Fibroblast of the aortic adventitia (primary cell): ENCODE measurements at regions not wholly inside any gene's neighbourhood (a gene's known extent, or its start where the extent isn't known, plus 50 kb on each side); places are given as distances from the start of the nearest gene placed in this dataset.
A peak's percentile ranks its signal among the peaks of the same experiment; 100 is the strongest.

ENCODE experiments used
- DNase-seq: peaks from one replicate; pipeline ENCODE4 v3.0.0-alpha.2; 2010; ENCODE audit warnings: low read depth
- H3K4me3 ChIP-seq: 2 replicates; pipeline ENCODE4 v1.5.1; 2011; ENCODE audit warnings: low read depth, mild to moderate bottlenecking, control low read depth, low read length, moderate library complexity
- CTCF ChIP-seq: IDR thresholded peaks from 2 replicates; pipeline ENCODE4 v1.5.1; 2011; ENCODE audit warnings: mild to moderate bottlenecking, low read length, control low read depth, inconsistent platforms; ENCODE audit not compliant: insufficient read depth

GRCh38 chr5:33227247-33227646 lies 213.5 kb upstream of the TARS1 start:
- H3K4me3 ChIP-seq, result no peak overlapping the region
- no peak for TF ChIP-seq CTCF
- DNase-seq, result no peak

- no peak for DNase-seq
- no peak overlapping the region for H3K4me3 ChIP-seq
- no peak for TF ChIP-seq CTCF
Observed at GRCh38 chr5:33227746-33228145, 213.0 kb upstream of the TARS1 start.

GRCh38 chr5:33228149-33228548 lies 212.6 kb upstream of the TARS1 start:
- no peak for DNase-seq
- TF ChIP-seq CTCF, result no peak
- H3K4me3 ChIP-seq, result no peak overlapping the region

DNA sequence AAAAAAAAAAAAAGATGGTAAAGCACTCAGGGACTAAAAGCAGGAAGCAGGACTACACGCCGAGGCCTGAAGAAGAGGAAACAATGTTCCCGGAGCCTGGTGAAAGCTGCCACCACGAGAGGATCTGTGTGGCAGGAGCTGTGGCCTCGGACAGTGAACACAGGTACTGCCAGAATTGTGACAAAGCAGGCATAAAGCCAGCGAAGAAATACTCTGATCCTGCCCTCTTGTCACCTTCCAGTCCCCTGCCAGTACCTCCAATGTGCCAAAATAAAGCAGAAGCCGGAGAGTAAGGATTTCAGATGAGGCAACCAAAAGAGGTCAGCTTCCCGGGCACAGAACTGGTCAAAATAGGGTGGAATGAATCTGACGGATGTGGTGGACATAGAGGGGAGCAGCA lies 211.5 kb upstream of the TARS1 start:
- no peak for DNase-seq
- H3K4me3 ChIP-seq, result no peak overlapping the region
- TF ChIP-seq CTCF, result no peak

DNA sequence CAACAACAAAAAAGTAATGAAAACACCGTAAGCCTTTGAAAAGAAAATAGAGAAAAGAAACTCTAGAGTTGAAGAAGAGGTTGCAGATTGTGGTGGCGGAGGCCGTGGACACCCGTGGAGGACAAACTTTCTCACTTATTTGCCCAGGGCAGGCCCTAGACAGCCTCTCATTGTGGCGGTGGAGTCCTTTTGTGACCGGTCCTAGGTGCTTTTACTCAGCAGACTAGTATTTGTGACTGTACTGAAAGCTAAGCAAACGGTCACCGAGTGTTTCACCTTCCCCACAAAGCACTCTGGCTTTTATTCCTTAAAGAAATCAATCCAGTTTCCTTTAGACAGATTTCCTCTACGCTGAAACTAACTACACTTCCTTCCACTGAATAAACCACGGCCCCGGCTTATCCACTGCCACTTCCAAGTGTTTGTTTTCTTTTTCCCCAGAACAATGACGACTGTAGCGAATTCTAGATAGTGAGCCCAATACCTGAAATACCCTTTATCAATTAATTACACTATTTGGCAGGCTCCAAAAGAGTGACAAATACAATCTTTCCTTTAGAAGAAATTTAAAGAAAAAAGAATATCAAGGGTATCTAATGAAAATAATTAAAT lies 210.2 kb upstream of the TARS1 start:
- peak; percentile 38 for DNase-seq
- no peak overlapping the region for H3K4me3 ChIP-seq
- TF ChIP-seq CTCF, result no peak

GRCh38 chr5:33231214-33231710 lies 209.5 kb upstream of the TARS1 start:
- H3K4me3 ChIP-seq, result no peak overlapping the region
- DNase-seq, result peak; percentile 50
- no peak for TF ChIP-seq CTCF

GRCh38 chr5:33231935-33232334 lies 208.8 kb upstream of the TARS1 start:
- DNase-seq, result peak; percentile 46
- H3K4me3 ChIP-seq, result no peak overlapping the region
- TF ChIP-seq CTCF, result no peak
